ENCODE measurements at regions not wholly inside any gene's neighbourhood (a gene's known extent, or its start where the extent isn't known, plus 50 kb on each side); places are given as distances from the start of the nearest gene placed in this dataset.

- DNase-seq (ENCODE audit: low read depth in 4 of 4, low spot score in 3 of 4) = no peak
Measured at GRCh38 chr2:128380061-128380889, 61.6 kb upstream of the HS6ST1 start.

GRCh38 chr2:128380961-128381938, 62.6 kb upstream of the HS6ST1 start:
- no peak for DNase-seq (ENCODE audit: low read depth in 4 of 4, low spot score in 3 of 4)

- DNase-seq (ENCODE audit: low read depth in 4 of 4, low spot score in 3 of 4) = no peak
Measured at GRCh38 chr2:128384446-128384845, 65.8 kb upstream of the HS6ST1 start.

GRCh38 chr2:128384956-128385355, 66.3 kb upstream of the HS6ST1 start:
- no peak for DNase-seq (ENCODE audit: low read depth in 4 of 4, low spot score in 3 of 4)

GRCh38 chr2:128385365-128385764, 66.7 kb upstream of the HS6ST1 start:
- no peak for DNase-seq (ENCODE audit: low read depth in 4 of 4, low spot score in 3 of 4)

GRCh38 chr2:128386066-128386465, 67.4 kb upstream of the HS6ST1 start:
- no peak for DNase-seq (ENCODE audit: low read depth in 4 of 4, low spot score in 3 of 4)

- DNase-seq (ENCODE audit: low read depth in 4 of 4, low spot score in 3 of 4) = no peak
Measured at GRCh38 chr2:128388499-128388941, 69.9 kb upstream of the HS6ST1 start.

- DNase-seq (ENCODE audit: low read depth in 4 of 4, low spot score in 3 of 4) = no peak
Measured at GRCh38 chr2:128389388-128390086, 70.9 kb upstream of the HS6ST1 start.

- no peak for DNase-seq (ENCODE audit: low read depth in 4 of 4, low spot score in 3 of 4)
Measured at GRCh38 chr2:128390256-128390990, 71.8 kb upstream of the HS6ST1 start.

GRCh38 chr2:128390991-128391630, 72.4 kb upstream of the HS6ST1 start:
- DNase-seq (ENCODE audit: low read depth in 4 of 4, low spot score in 3 of 4) = no peak

GRCh38 chr2:128391679-128392078, 73.0 kb upstream of the HS6ST1 start:
- no peak for DNase-seq (ENCODE audit: low read depth in 4 of 4, low spot score in 3 of 4)

GRCh38 chr2:128392207-128392606, 73.5 kb upstream of the HS6ST1 start:
- DNase-seq (ENCODE audit: low read depth in 4 of 4, low spot score in 3 of 4) = no peak

GRCh38 chr2:128394007-128394730, 75.5 kb upstream of the HS6ST1 start:
- no peak for DNase-seq (ENCODE audit: low read depth in 4 of 4, low spot score in 3 of 4)

GRCh38 chr2:128395196-128395595, 76.5 kb upstream of the HS6ST1 start:
- DNase-seq (ENCODE audit: low read depth in 4 of 4, low spot score in 3 of 4) = no peak

GRCh38 chr2:128395640-128396499, 77.2 kb upstream of the HS6ST1 start:
- peak in 2 of 4 donors; percentile 66 to 70 for DNase-seq (ENCODE audit: low read depth in 4 of 4, low spot score in 3 of 4)

GRCh38 chr2:128396500-128396891, 77.8 kb upstream of the HS6ST1 start:
- DNase-seq (ENCODE audit: low read depth in 4 of 4, low spot score in 3 of 4) = no peak

- DNase-seq (ENCODE audit: low read depth in 4 of 4, low spot score in 3 of 4) = no peak
Measured at GRCh38 chr2:128396946-128397345, 78.3 kb upstream of the HS6ST1 start.

GRCh38 chr2:128399256-128399655, 80.6 kb upstream of the HS6ST1 start:
- DNase-seq (ENCODE audit: low read depth in 4 of 4, low spot score in 3 of 4) = no peak
